ENCODE measurements at regions not wholly inside any gene's neighbourhood (a gene's known extent, or its start where the extent isn't known, plus 50 kb on each side); places are given as distances from the start of the nearest gene placed in this dataset.
A peak's percentile ranks its signal among the peaks of the same experiment; 100 is the strongest.

DNA sequence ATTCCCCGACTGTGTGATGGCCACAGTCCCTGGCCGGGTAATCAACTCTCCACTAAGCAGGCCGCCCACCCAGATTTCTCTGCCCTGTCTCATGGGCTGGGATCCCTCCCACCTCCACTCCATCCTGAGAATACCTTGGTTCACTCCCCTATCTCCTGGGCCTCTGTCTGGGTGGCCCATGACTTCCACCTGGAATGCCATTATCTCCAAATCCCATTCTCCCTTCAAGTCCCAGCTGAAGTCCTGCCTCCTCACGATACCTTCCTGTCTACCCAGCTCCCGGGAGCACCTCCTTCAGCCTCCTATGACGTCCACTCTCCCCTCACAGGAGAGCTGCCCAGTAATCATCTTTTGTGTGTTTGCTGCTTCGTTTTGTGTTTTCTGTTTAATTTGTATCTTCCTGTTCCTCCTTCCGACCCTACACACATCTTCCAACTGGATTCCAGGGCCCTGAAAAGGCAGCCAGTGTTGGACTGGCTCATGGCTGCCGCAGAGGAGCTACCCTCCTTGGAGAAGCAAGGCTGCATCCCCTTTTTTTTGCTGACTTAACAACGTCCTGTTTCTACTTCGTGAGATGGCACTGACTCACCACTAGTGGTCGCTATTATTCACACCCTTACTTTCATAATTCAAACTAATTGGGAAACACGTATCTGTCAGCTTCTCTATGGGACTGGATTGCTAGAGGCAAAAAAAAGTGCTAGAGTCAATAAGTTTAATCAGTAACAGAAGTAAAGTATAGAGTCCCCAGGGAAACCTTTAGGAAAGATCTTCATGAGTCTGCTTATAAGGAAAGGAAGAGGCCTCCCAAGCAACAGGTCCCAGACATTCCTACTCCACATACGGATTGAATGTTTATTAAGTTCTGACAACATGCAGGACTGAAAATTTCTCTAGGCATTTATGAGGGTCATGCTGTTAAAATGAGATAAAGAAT is 171.9 kb upstream of the GATA6 start:
- no peak overlapping the region for H3K4me2 ChIP-seq
- H3K4me3 ChIP-seq: no peak overlapping the region
- POLR2A ChIA-PET: no interaction called here
- FAIRE-seq: no peak
- H3K9me3 ChIP-seq: no peaks in the 10 kb centered on the region
- H3K27ac ChIP-seq: peak overlapping the region in 1 of 2 experiments; percentile 45; a peak in 1 of 6 replicates
- ATAC-seq: peak in 1 of 2 experiments; percentile 72; a peak in 3 of 6 replicates
- TF ChIP-seq CHD2 (IDR thresholded peaks at IDR 0.05; ENCODE audit: low read length, partially characterized antibody) (no peak), TP53 (CRISPR knock-in tag; IDR thresholded peaks at IDR 0.05) (no peak), MAFK (IDR thresholded peaks at IDR 0.05; ENCODE audit: partially characterized antibody) (peak; percentile 96), EHMT2 (IDR thresholded peaks at IDR 0.05; ENCODE audit: low read depth) (no peak), SMC3 (IDR thresholded peaks at IDR 0.05) (peak; percentile 40; the same call in 2 of the 3 replicates), KDM1A (IDR thresholded peaks at IDR 0.05; ENCODE audit: low read depth) (no peak), FOXS1 (CRISPR knock-in tag; IDR thresholded peaks at IDR 0.05) (no peak), RAD21 (conservative IDR thresholded peaks at IDR 0.05 in 1 of 2, IDR thresholded peaks at IDR 0.05 in 1 of 2) (peak; percentile 31 to 39; a peak in 3 of 5 replicates), ZNF302 (CRISPR knock-in tag; IDR thresholded peaks at IDR 0.05) (no peak), FOSL2 (IDR thresholded peaks at IDR 0.05) (no peak), FOSL2 (CRISPR knock-in tag; IDR thresholded peaks at IDR 0.05) (no peak)
- TF ChIP-seq, protein P1, sequence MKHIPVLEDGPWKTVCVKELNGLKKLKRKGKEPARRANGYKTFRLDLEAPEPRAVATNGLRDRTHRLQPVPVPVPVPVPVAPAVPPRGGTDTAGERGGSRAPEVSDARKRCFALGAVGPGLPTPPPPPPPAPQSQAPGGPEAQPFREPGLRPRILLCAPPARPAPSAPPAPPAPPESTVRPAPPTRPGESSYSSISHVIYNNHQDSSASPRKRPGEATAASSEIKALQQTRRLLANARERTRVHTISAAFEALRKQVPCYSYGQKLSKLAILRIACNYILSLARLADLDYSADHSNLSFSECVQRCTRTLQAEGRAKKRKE (CRISPR knock-in tag; IDR thresholded peaks at IDR 0.05; ENCODE audit: low read depth): no peak
- TF ChIP-seq, protein P2, sequence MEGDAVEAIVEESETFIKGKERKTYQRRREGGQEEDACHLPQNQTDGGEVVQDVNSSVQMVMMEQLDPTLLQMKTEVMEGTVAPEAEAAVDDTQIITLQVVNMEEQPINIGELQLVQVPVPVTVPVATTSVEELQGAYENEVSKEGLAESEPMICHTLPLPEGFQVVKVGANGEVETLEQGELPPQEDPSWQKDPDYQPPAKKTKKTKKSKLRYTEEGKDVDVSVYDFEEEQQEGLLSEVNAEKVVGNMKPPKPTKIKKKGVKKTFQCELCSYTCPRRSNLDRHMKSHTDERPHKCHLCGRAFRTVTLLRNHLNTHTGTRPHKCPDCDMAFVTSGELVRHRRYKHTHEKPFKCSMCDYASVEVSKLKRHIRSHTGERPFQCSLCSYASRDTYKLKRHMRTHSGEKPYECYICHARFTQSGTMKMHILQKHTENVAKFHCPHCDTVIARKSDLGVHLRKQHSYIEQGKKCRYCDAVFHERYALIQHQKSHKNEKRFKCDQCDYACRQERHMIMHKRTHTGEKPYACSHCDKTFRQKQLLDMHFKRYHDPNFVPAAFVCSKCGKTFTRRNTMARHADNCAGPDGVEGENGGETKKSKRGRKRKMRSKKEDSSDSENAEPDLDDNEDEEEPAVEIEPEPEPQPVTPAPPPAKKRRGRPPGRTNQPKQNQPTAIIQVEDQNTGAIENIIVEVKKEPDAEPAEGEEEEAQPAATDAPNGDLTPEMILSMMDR (IDR thresholded peaks at IDR 0.05): peak; percentile 63
- no peaks in the 10 kb centered on the region; the same call in 2 of the 3 replicates for H3K4me1 ChIP-seq
- WGBS (ENCODE audit: missing lambda C conversion rate): 41% methylated on average over 14 of the region's 14 CpGs
- CTCF ChIA-PET: interaction anchor here (0.7 to 3.6 kb wide), 23 partner anchors 9 to 575 kb away, joined by 3 to 14 read pairs (median 3); no protein-coding TSS in a partner anchor
- peak; percentile 25 to 47 for DNase-seq (ENCODE audit: low read depth in 1 of 2, low spot score in 1 of 2)

DNA sequence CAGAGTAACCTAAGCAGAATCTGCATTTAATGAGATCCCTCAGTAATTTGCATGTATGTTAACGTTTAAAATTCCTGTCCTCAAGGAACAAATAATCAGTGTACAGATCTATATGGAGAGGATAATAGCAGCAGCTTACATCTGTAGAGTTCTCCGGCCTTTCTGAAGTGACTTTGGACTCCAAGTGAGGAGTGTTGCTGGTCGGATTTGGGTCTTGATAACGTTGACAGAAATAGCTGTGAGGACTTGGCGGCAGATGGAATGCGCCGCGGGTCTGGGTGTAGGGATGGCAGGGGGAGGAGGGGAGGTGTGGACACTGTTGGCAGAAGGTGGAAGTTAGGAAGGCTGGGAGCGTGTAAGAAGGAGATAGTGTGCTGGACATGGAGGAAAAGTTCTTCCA is 170.9 kb upstream of the GATA6 start:
- H3K4me1 ChIP-seq: no peaks in the 10 kb centered on the region
- CTCF ChIA-PET: interaction anchor here (0.7 to 3.6 kb wide), 11 partner anchors 8 to 130 kb away, joined by 3 to 14 read pairs (median 3); no protein-coding TSS in a partner anchor
- ATAC-seq: no peak
- no peak for FAIRE-seq
- no peak overlapping the region for H3K27ac ChIP-seq
- TF ChIP-seq RARB (CRISPR knock-in tag; IDR thresholded peaks at IDR 0.05) (no peak), RNF2 (IDR thresholded peaks at IDR 0.05; ENCODE audit: borderline replicate concordance, low read depth) (no peak), KDM1A (IDR thresholded peaks at IDR 0.05; ENCODE audit: low read depth) (no peak), HOXB5 (CRISPR knock-in tag; IDR thresholded peaks at IDR 0.05) (no peak), SMC3 (IDR thresholded peaks at IDR 0.05) (no peak), RFX5 (IDR thresholded peaks at IDR 0.05) (no peak), EP300 (IDR thresholded peaks at IDR 0.05) (no peak)
- TF ChIP-seq, protein P3, sequence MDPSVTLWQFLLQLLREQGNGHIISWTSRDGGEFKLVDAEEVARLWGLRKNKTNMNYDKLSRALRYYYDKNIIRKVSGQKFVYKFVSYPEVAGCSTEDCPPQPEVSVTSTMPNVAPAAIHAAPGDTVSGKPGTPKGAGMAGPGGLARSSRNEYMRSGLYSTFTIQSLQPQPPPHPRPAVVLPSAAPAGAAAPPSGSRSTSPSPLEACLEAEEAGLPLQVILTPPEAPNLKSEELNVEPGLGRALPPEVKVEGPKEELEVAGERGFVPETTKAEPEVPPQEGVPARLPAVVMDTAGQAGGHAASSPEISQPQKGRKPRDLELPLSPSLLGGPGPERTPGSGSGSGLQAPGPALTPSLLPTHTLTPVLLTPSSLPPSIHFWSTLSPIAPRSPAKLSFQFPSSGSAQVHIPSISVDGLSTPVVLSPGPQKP (IDR thresholded peaks at IDR 0.05; ENCODE audit: low read depth, low read length): no peak
- POLR2A ChIA-PET: no interaction called here
- H3K4me2 ChIP-seq: no peak overlapping the region
- H3K4me3 ChIP-seq: no peak overlapping the region
- H3K9me3 ChIP-seq: no peaks in the 10 kb centered on the region
- DNase-seq (ENCODE audit: low read depth in 1 of 2, low spot score in 1 of 2): no peak
- 90% methylated on average over 9 of the region's 9 CpGs for WGBS (ENCODE audit: missing lambda C conversion rate)

All from A549 (cell line).